CD4-positive, alpha-beta memory T cell (primary cell): ENCODE measurements at regions not wholly inside any gene's neighbourhood (a gene's known extent, or its start where the extent isn't known, plus 50 kb on each side); places are given as distances from the start of the nearest gene placed in this dataset.

Source experiments
- CTCF ChIA-PET: fragments of 350-600 bp; sonication (Branson Sonifier 250); formaldehyde crosslinking; loops from one replicate; lab custom pipeline; 2021; ENCODE audit warnings: inconsistent platforms; ENCODE audit not compliant: partially characterized antibody; lab: Charles Lee
- POLR2A ChIA-PET: fragments of 350-600 bp; sonication (Branson Sonifier 250); formaldehyde crosslinking; loops from one replicate; lab custom pipeline; 2021; ENCODE audit not compliant: partially characterized antibody; lab: Charles Lee
- DNase-seq, 5 donors: peaks; one replicate each; pipeline versions ENCODE4 v3.0.0 to v3.0.0-alpha.2; 2020 to 2022; ENCODE audit warnings: mixed read lengths in 1 of 5
- H3K27ac ChIP-seq: one replicate; pipeline ENCODE4 v1.7.0; 2013; ENCODE audit warnings: low read depth, low read length
- H3K27me3 ChIP-seq: 2 replicates; pipeline ENCODE4 v1.7.0; 2013; ENCODE audit warnings: mild to moderate bottlenecking, low read length, moderate library complexity; ENCODE audit not compliant: insufficient read depth
- H3K36me3 ChIP-seq: 2 replicates; pipeline ENCODE4 v1.7.0; 2013; ENCODE audit warnings: mild to moderate bottlenecking, low read length, moderate library complexity; ENCODE audit not compliant: insufficient read depth
- H3K4me1 ChIP-seq: 2 replicates; pipeline ENCODE4 v1.7.0; 2013; ENCODE audit warnings: mild to moderate bottlenecking, low read length, moderate library complexity; ENCODE audit not compliant: insufficient read depth
- H3K4me3 ChIP-seq, 2 donors: one replicate each; pipeline ENCODE4 v1.7.0; 2013; ENCODE audit warnings: low read length in 2 of 2, mild to moderate bottlenecking in 1 of 2
- H3K9me3 ChIP-seq, 2 donors: one replicate each; pipeline ENCODE4 v1.7.0; 2013; ENCODE audit warnings: low read length in 2 of 2, control low read depth in 1 of 2; ENCODE audit not compliant: control insufficient read depth in 1 of 2
- H3K27ac Mint-ChIP-seq, 7 donors: one replicate each; pipeline ENCODE4 v1.8.0; 2020 to 2021; ENCODE audit warnings: mixed read lengths in 7 of 7, mild to moderate bottlenecking in 6 of 7, inconsistent platforms in 3 of 7, moderate library complexity in 3 of 7
- H3K27me3 Mint-ChIP-seq, 2 donors: one replicate each; pipeline ENCODE4 v1.8.0; 2020 to 2021; ENCODE audit warnings: mixed read lengths in 2 of 2
- H3K36me3 Mint-ChIP-seq, 2 donors: one replicate each; pipeline ENCODE4 v1.8.0; 2020 to 2021; ENCODE audit warnings: mixed read lengths in 2 of 2, inconsistent platforms in 1 of 2, mild to moderate bottlenecking in 1 of 2
- H3K4me1 Mint-ChIP-seq, 4 donors: one replicate each; pipeline ENCODE4 v1.8.0; 2020 to 2021; ENCODE audit warnings: mixed read lengths in 4 of 4, mild to moderate bottlenecking in 1 of 4
- H3K4me3 Mint-ChIP-seq, 8 donors: one replicate each; pipeline ENCODE4 v1.8.0; 2020 to 2021; ENCODE audit warnings: mixed read lengths in 8 of 8, mild to moderate bottlenecking in 7 of 8, moderate library complexity in 6 of 8, inconsistent platforms in 3 of 8
- H3K9me3 Mint-ChIP-seq, 8 donors: one replicate each; pipeline ENCODE4 v1.8.0; 2020 to 2021; ENCODE audit warnings: mixed read lengths in 8 of 8, mild to moderate bottlenecking in 5 of 8, inconsistent platforms in 3 of 8, moderate library complexity in 1 of 8
- intact Hi-C: fragments of 100-400 bp; cut with micrococcal nuclease; formaldehyde crosslinking; loops from one replicate; pipeline ENCODE4 v1.15.1; 2023

GRCh38 chr4:136823020-136823419 lies 709.3 kb downstream of the PCDH18 start:
- H3K36me3 Mint-ChIP-seq: no peaks in the 10 kb centered on the region
- no peaks in the 10 kb centered on the region for H3K27me3 Mint-ChIP-seq
- Histone ChIP-seq H3K4me3 (no peak overlapping the region), H3K36me3 (no peaks in the 10 kb centered on the region), H3K4me1 (no peaks in the 10 kb centered on the region), H3K27me3 (no peaks in the 10 kb centered on the region), H3K9me3 (peaks cover 0 to 4% of the 10 kb centered on the region in 2 donors), H3K27ac (no peak overlapping the region)
- no peak overlapping the region for H3K27ac Mint-ChIP-seq
- DNase-seq: no peak
- H3K4me3 Mint-ChIP-seq: no peak overlapping the region
- H3K9me3 Mint-ChIP-seq: peaks cover 0 to 4% (median 0%) of the 10 kb centered on the region in 8 donors
- intact Hi-C loops: no loop called here
- ChIA-PET CTCF (no interaction called here), POLR2A (no interaction called here)
- H3K4me1 Mint-ChIP-seq: no peaks in the 10 kb centered on the region

GRCh38 chr4:136818811-136819330 lies 713.4 kb downstream of the PCDH18 start:
- no peak overlapping the region for H3K27ac ChIP-seq
- H3K4me3 ChIP-seq: no peak overlapping the region
- H3K9me3 Mint-ChIP-seq: peaks cover 0 to 4% (median 0%) of the 10 kb centered on the region in 8 donors
- H3K36me3 Mint-ChIP-seq: no peaks in the 10 kb centered on the region
- H3K27me3 ChIP-seq: no peaks in the 10 kb centered on the region
- no peaks in the 10 kb centered on the region for H3K36me3 ChIP-seq
- intact Hi-C loops: no loop called here
- H3K4me1 Mint-ChIP-seq: no peaks in the 10 kb centered on the region
- no peak overlapping the region for H3K27ac Mint-ChIP-seq
- no peaks in the 10 kb centered on the region for H3K4me1 ChIP-seq
- peaks cover 0 to 4% of the 10 kb centered on the region in 2 donors for H3K9me3 ChIP-seq
- DNase-seq: no peak
- H3K27me3 Mint-ChIP-seq: no peaks in the 10 kb centered on the region
- CTCF ChIA-PET: no interaction called here
- H3K4me3 Mint-ChIP-seq: no peak overlapping the region
- POLR2A ChIA-PET: no interaction called here

DNA sequence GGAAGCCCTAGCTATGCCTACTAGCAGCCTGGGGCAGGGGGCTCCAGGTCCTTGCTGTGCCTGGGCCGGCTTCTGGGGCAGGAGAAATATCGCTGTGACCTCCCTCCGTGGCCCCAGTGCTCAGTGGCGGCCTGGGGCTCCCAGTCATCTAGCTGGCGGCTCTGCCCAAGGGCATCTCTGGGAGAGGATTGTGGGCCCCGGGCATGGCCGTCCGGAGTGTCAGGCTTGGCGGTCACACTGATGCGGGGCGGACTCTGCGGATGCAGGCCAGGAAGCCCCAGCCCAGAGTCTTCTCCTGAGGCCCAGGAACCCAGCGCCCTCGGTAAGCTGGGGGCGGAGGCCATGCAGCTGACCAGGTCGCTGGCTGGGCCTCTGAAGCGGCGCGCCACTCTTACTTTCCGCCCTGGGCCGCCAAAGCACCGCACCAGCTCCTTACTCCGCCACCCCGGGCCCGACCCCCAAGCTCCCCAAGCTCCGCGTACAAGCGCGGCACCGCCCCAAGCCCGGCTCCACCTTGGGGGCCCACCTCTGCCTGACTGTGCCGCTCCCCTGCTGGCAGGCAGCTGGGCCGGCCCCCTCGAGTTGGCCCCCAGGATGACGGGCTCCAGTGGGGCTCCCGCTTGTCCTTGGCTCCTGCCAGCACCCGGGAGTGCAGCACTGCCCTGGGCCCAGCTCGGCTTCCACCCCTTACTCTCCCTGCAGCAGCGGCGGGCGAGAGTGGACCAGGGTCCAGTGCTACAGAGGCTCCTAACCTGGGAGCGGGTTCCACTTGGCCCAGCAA lies 720.0 kb downstream of the PCDH18 start:
- intact Hi-C loops: no loop called here
- Histone ChIP-seq H3K27me3 (no peaks in the 10 kb centered on the region), H3K36me3 (no peaks in the 10 kb centered on the region), H3K4me1 (no peaks in the 10 kb centered on the region), H3K27ac (no peak overlapping the region), H3K4me3 (no peak overlapping the region), H3K9me3 (no peaks in the 10 kb centered on the region)
- Mint-ChIP-seq H3K27me3 (no peaks in the 10 kb centered on the region), H3K9me3 (peaks cover 0 to 4% (median 2%) of the 10 kb centered on the region in 8 donors), H3K36me3 (no peaks in the 10 kb centered on the region), H3K27ac (no peak overlapping the region), H3K4me1 (no peaks in the 10 kb centered on the region), H3K4me3 (no peak overlapping the region)
- ChIA-PET POLR2A (no interaction called here), CTCF (no interaction called here)
- DNase-seq: peak in 1 of 5 donors; percentile 41

DNA sequence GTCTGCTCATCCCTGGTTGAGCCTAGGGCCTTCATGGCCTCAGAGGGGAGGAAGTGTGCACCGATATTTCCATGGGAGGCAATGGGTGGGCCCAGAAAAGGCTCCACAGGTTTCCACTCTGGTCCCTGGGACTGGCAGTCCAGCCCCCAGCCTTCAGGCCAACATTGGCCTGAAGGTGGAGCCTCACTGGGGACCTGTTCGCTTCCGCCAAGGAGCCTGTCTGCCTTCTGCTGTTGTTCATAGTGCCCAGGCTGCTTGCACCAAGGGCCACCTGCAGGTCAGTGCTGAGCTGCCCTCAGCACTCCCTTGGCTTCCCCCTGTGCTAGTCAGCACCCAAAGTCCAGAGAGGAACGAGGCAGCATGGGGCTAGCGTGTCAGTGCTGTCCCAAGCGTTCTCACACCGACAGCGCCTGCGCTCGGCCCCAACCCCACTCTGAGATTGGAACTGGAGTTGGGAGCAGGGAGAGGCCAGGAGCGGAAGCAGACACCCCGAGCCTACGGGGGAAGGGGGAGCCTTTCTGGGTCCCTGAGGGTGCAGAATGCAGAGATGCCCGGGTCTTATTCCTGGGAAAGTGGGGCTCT lies 720.7 kb downstream of the PCDH18 start:
- CTCF ChIA-PET: no interaction called here
- Mint-ChIP-seq H3K9me3 (peaks cover 0 to 4% (median 3%) of the 10 kb centered on the region in 8 donors), H3K27me3 (no peaks in the 10 kb centered on the region), H3K4me1 (no peaks in the 10 kb centered on the region), H3K36me3 (no peaks in the 10 kb centered on the region), H3K27ac (no peak overlapping the region), H3K4me3 (no peak overlapping the region)
- Histone ChIP-seq H3K4me1 (no peaks in the 10 kb centered on the region), H3K27me3 (no peaks in the 10 kb centered on the region), H3K4me3 (no peak overlapping the region), H3K9me3 (no peaks in the 10 kb centered on the region), H3K36me3 (no peaks in the 10 kb centered on the region), H3K27ac (no peak overlapping the region)
- POLR2A ChIA-PET: no interaction called here
- DNase-seq: no peak
- intact Hi-C loops: no loop called here

GRCh38 chr4:136810626-136811025 lies 721.7 kb downstream of the PCDH18 start:
- no peaks in the 10 kb centered on the region for H3K4me1 Mint-ChIP-seq
- peaks cover 0 to 5% (median 3%) of the 10 kb centered on the region in 8 donors for H3K9me3 Mint-ChIP-seq
- no peaks in the 10 kb centered on the region for H3K36me3 ChIP-seq
- no peak overlapping the region for H3K27ac Mint-ChIP-seq
- H3K27ac ChIP-seq: no peak overlapping the region
- no peaks in the 10 kb centered on the region for H3K4me1 ChIP-seq
- no peak for DNase-seq
- H3K9me3 ChIP-seq: no peaks in the 10 kb centered on the region
- intact Hi-C loops: no loop called here
- no peaks in the 10 kb centered on the region for H3K27me3 Mint-ChIP-seq
- H3K4me3 ChIP-seq: no peak overlapping the region
- no peaks in the 10 kb centered on the region for H3K27me3 ChIP-seq
- H3K36me3 Mint-ChIP-seq: no peaks in the 10 kb centered on the region
- POLR2A ChIA-PET: no interaction called here
- H3K4me3 Mint-ChIP-seq: no peak overlapping the region
- CTCF ChIA-PET: no interaction called here

GRCh38 chr4:136806844-136807243 lies 725.5 kb downstream of the PCDH18 start:
- H3K4me3 Mint-ChIP-seq: no peak overlapping the region
- no peaks in the 10 kb centered on the region for H3K36me3 ChIP-seq
- no peaks in the 10 kb centered on the region for H3K36me3 Mint-ChIP-seq
- no peak overlapping the region for H3K27ac Mint-ChIP-seq
- CTCF ChIA-PET: no interaction called here
- H3K4me1 ChIP-seq: no peaks in the 10 kb centered on the region
- H3K27ac ChIP-seq: no peak overlapping the region
- H3K9me3 ChIP-seq: peaks cover 0 to 5% of the 10 kb centered on the region in 2 donors
- H3K4me1 Mint-ChIP-seq: no peaks in the 10 kb centered on the region
- peaks cover 0 to 11% (median 2%) of the 10 kb centered on the region in 8 donors for H3K9me3 Mint-ChIP-seq
- intact Hi-C loops: no loop called here
- no peak for DNase-seq
- H3K27me3 ChIP-seq: no peaks in the 10 kb centered on the region
- H3K27me3 Mint-ChIP-seq: no peaks in the 10 kb centered on the region
- no peak overlapping the region for H3K4me3 ChIP-seq
- POLR2A ChIA-PET: no interaction called here

DNA sequence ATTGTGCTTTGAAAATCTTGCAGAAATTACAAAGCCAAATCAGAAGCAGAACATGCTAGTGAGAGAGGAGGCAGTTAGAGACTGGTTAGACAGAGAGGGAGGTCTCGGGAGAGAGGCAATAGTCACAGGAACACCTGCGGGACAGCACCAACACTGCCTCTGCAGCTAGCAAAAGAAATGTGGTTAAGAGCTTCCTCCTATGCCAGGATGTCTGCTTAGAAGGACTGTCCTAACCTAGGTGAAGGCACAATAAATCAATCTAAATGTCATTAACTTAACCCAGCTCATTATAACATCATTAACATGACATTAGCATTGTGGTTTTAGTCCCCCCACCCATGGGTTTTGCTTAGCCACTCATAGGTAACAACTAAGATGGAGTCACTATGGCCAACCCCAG lies 726.7 kb downstream of the PCDH18 start:
- H3K27ac ChIP-seq: no peak overlapping the region
- no peaks in the 10 kb centered on the region for H3K27me3 Mint-ChIP-seq
- H3K9me3 ChIP-seq: peaks cover 0 to 5% of the 10 kb centered on the region in 2 donors
- peaks cover 0 to 13% (median 2%) of the 10 kb centered on the region in 8 donors for H3K9me3 Mint-ChIP-seq
- H3K4me1 ChIP-seq: no peaks in the 10 kb centered on the region
- no peak for DNase-seq
- H3K27me3 ChIP-seq: no peaks in the 10 kb centered on the region
- H3K4me3 Mint-ChIP-seq: no peak overlapping the region
- H3K4me1 Mint-ChIP-seq: no peaks in the 10 kb centered on the region
- intact Hi-C loops: no loop called here
- CTCF ChIA-PET: no interaction called here
- H3K4me3 ChIP-seq: no peak overlapping the region
- no peaks in the 10 kb centered on the region for H3K36me3 Mint-ChIP-seq
- no peak overlapping the region for H3K27ac Mint-ChIP-seq
- POLR2A ChIA-PET: no interaction called here
- no peaks in the 10 kb centered on the region for H3K36me3 ChIP-seq
